B cell (primary cell): ENCODE measurements at regions not wholly inside any gene's neighbourhood (a gene's known extent, or its start where the extent isn't known, plus 50 kb on each side); places are given as distances from the start of the nearest gene placed in this dataset.

Source experiments
- ATAC-seq: fragments of 200-7000 bp; cut with Tn5 transposase; one replicate; pipeline ENCODE4 v1.10.0; 2021; ENCODE audit warnings: low read depth, mild to moderate bottlenecking, moderate number of reproducible peaks, moderate library complexity
- CTCF ChIA-PET: fragments of 350-600 bp; sonication (Branson Sonifier 250); formaldehyde crosslinking; loops from one replicate; lab custom pipeline; 2021; ENCODE audit warnings: antibody characterized with exemption, inconsistent platforms; lab: Charles Lee
- POLR2A ChIA-PET: fragments of 350-600 bp; sonication (Branson Sonifier 250); formaldehyde crosslinking; loops from one replicate; lab custom pipeline; 2021; ENCODE audit warnings: antibody characterized with exemption; lab: Charles Lee
- DNase-seq: peaks from one replicate; pipeline ENCODE4 v3.0.0; 2013
- H2AFZ ChIP-seq: 2 replicates; pipeline ENCODE4 v1.6.1; 2012; ENCODE audit warnings: mild to moderate bottlenecking, low read depth, low read length; ENCODE audit not compliant: insufficient read depth, poor library complexity, severe bottlenecking
- H3K27ac ChIP-seq, 2 donors: 1 replicate in 1 of 2; 2 replicates in 1 of 2; pipeline ENCODE4 v1.5.1; 2012 to 2013; ENCODE audit warnings: low read length in 2 of 2, mild to moderate bottlenecking in 2 of 2, moderate library complexity in 1 of 2
- H3K27me3 ChIP-seq, 4 experiments: fragments of 200-600 bp in 1 of 4; sonication (generic) in 1 of 4; replicated peaks in 1 of 4; 1 replicate in 2 of 4; 2 replicates in 2 of 4; pipeline versions ENCODE4 v1.6.1 to v1.7.0; 2013 to 2016; ENCODE audit warnings: low read length in 3 of 4, mild to moderate bottlenecking in 2 of 4, mixed read lengths in 1 of 4, moderate library complexity in 1 of 4; ENCODE audit not compliant: insufficient read depth in 4 of 4, control insufficient read depth in 3 of 4; ENCODE audit errors: control extremely low read depth in 1 of 4
- H3K36me3 ChIP-seq, 2 experiments: replicated peaks in 1 of 2; 1 replicate in 1 of 2; 2 replicates in 1 of 2; pipeline versions ENCODE4 v1.6.1 to v1.7.1; 2013; ENCODE audit warnings: low read length in 1 of 2; ENCODE audit not compliant: insufficient read depth in 2 of 2, control insufficient read depth in 1 of 2; ENCODE audit errors: control extremely low read depth in 1 of 2, extremely low read depth in 1 of 2
- H3K4me1 ChIP-seq, 2 donors: fragments of 200-600 bp in 1 of 2; sonication (generic) in 1 of 2; 1 replicate in 1 of 2; 2 replicates in 1 of 2; pipeline versions ENCODE4 v1.5.1 to v1.6.1; 2013 to 2017; ENCODE audit warnings: low read length in 2 of 2; ENCODE audit not compliant: control insufficient read depth in 2 of 2, insufficient read depth in 2 of 2
- H3K4me2 ChIP-seq: replicated peaks from 2 replicates; pipeline ENCODE3; 2012; ENCODE audit warnings: mild to moderate bottlenecking, low read depth, low read length; ENCODE audit not compliant: poor library complexity, severe bottlenecking
- H3K4me3 ChIP-seq, 5 experiments: fragments of 200-600 bp in 1 of 5; sonication (generic) in 1 of 5; 1 replicate in 3 of 5; 2 replicates in 2 of 5; pipeline versions ENCODE4 v1.5.1 to v1.7.0; 2011 to 2016; ENCODE audit warnings: low read length in 4 of 5, mild to moderate bottlenecking in 4 of 5, low read depth in 2 of 5, control low read depth in 1 of 5, moderate library complexity in 1 of 5; ENCODE audit not compliant: insufficient read depth in 1 of 5; ENCODE audit errors: control extremely low read depth in 1 of 5, extremely low read depth in 1 of 5
- H3K79me2 ChIP-seq: fragments of 200-600 bp; sonication (generic); one replicate; pipeline ENCODE4 v1.6.0; 2016; ENCODE audit warnings: low read length; ENCODE audit not compliant: control insufficient read depth, insufficient read depth
- H3K9ac ChIP-seq: fragments of 200-600 bp; sonication (generic); 2 replicates; pipeline ENCODE4 v1.6.1; 2017; ENCODE audit warnings: mild to moderate bottlenecking, low read length, moderate library complexity
- H3K9me3 ChIP-seq, 3 donors: one replicate each; pipeline versions ENCODE4 v1.6.1 to v1.7.1; 2013; ENCODE audit warnings: low read length in 2 of 3; ENCODE audit not compliant: control insufficient read depth in 2 of 3, insufficient read depth in 1 of 3; ENCODE audit errors: control extremely low read depth in 1 of 3
- H4K20me1 ChIP-seq: 2 replicates; pipeline ENCODE4 v1.6.0; 2012; ENCODE audit warnings: mild to moderate bottlenecking, low read length; ENCODE audit not compliant: insufficient read depth, control insufficient read depth, poor library complexity, severe bottlenecking
- H3K27ac Mint-ChIP-seq: one replicate; pipeline ENCODE4 v1.8.0; 2021; ENCODE audit warnings: mixed read lengths
- H3K27me3 Mint-ChIP-seq: one replicate; pipeline ENCODE4 v1.8.0; 2021; ENCODE audit warnings: mixed read lengths
- H3K4me1 Mint-ChIP-seq: one replicate; pipeline ENCODE4 v1.8.0; 2021; ENCODE audit warnings: mixed read lengths
- H3K4me3 Mint-ChIP-seq: one replicate; pipeline ENCODE4 v1.8.0; 2021; ENCODE audit warnings: mixed read lengths
- H3K9me3 Mint-ChIP-seq: one replicate; pipeline ENCODE4 v1.8.0; 2022; ENCODE audit warnings: mixed read lengths; ENCODE audit not compliant: insufficient read depth
- EZH2 ChIP-seq: IDR thresholded peaks from 2 replicates; pipeline ENCODE4 v1.6.1; 2012; ENCODE audit warnings: borderline replicate concordance, low read depth, mild to moderate bottlenecking, moderate library complexity, low read length; ENCODE audit not compliant: insufficient read depth, poor library complexity, severe bottlenecking
- WGBS: methylation state at CpG from one replicate; pipeline ENCODE4 v1.1.5; 2013; ENCODE audit warnings: missing lambda C conversion rate; ENCODE audit not compliant: insufficient coverage; 5-methylcytosine and 5-hydroxymethylcytosine counted together
- intact Hi-C: fragments of 100-400 bp; cut with micrococcal nuclease; formaldehyde crosslinking; loops from one replicate; pipeline ENCODE4 v1.10.0; 2022
- TF ChIP-seq, protein P1 (sequence below): fragments of 200-600 bp; IDR thresholded peaks from one replicate; pipeline ENCODE4 v1.8.0; 2022; ENCODE audit warnings: antibody characterized with exemption, mild to moderate bottlenecking

GRCh38 chr3:132254076-132254755 is 63.0 kb upstream of the ACP3 start:
- Mint-ChIP-seq H3K27me3 (peaks cover 14% of the 10 kb centered on the region), H3K27ac (no peak overlapping the region), H3K9me3 (no peaks in the 10 kb centered on the region), H3K4me3 (no peak overlapping the region), H3K4me1 (no peaks in the 10 kb centered on the region)
- Histone ChIP-seq H3K4me3 (no peak overlapping the region), H3K36me3 (no peaks in the 10 kb centered on the region), H3K27me3 (no peaks in the 10 kb centered on the region), H2AFZ (no peak overlapping the region), H3K9ac (no peak overlapping the region), H3K4me2 (no peak overlapping the region), H3K27ac (no peak overlapping the region), H3K9me3 (no peaks in the 10 kb centered on the region), H3K79me2 (no peaks in the 10 kb centered on the region), H4K20me1 (no peaks in the 10 kb centered on the region), H3K4me1 (no peaks in the 10 kb centered on the region)
- no CpG with 5 or more reads among the region's 4 CpGs for WGBS
- POLR2A ChIA-PET: no interaction called here
- DNase-seq: no peak
- intact Hi-C loops: no loop called here
- no peak for ATAC-seq
- CTCF ChIA-PET: interaction anchor here (1.0 kb wide), 1 partner anchor 89 kb away, joined by 4 read pairs; no protein-coding TSS in a partner anchor
- TF ChIP-seq, protein P1, sequence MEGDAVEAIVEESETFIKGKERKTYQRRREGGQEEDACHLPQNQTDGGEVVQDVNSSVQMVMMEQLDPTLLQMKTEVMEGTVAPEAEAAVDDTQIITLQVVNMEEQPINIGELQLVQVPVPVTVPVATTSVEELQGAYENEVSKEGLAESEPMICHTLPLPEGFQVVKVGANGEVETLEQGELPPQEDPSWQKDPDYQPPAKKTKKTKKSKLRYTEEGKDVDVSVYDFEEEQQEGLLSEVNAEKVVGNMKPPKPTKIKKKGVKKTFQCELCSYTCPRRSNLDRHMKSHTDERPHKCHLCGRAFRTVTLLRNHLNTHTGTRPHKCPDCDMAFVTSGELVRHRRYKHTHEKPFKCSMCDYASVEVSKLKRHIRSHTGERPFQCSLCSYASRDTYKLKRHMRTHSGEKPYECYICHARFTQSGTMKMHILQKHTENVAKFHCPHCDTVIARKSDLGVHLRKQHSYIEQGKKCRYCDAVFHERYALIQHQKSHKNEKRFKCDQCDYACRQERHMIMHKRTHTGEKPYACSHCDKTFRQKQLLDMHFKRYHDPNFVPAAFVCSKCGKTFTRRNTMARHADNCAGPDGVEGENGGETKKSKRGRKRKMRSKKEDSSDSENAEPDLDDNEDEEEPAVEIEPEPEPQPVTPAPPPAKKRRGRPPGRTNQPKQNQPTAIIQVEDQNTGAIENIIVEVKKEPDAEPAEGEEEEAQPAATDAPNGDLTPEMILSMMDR: no peak
- no peak for TF ChIP-seq EZH2

GRCh38 chr3:132255041-132255745 is 62.0 kb upstream of the ACP3 start:
- 60% methylated on average over 2 of the region's 5 CpGs for WGBS
- CTCF ChIA-PET: interaction anchor here (1.0 kb wide), 1 partner anchor 88 kb away, joined by 4 read pairs; no protein-coding TSS in a partner anchor
- no peak overlapping the region for H3K4me2 ChIP-seq

More at GRCh38 chr3:132255041-132255745, 62.0 kb upstream of the ACP3 start:
- Histone ChIP-seq H3K9ac (no peak overlapping the region), H3K36me3 (no peaks in the 10 kb centered on the region), H3K4me1 (no peaks in the 10 kb centered on the region), H3K27ac (no peak overlapping the region), H3K27me3 (no peaks in the 10 kb centered on the region), H2AFZ (no peak overlapping the region), H3K4me3 (no peak overlapping the region), H3K9me3 (no peaks in the 10 kb centered on the region), H3K79me2 (no peaks in the 10 kb centered on the region), H4K20me1 (no peaks in the 10 kb centered on the region)
- Mint-ChIP-seq H3K27me3 (peaks cover 13% of the 10 kb centered on the region), H3K27ac (no peak overlapping the region), H3K4me1 (no peaks in the 10 kb centered on the region), H3K4me3 (no peak overlapping the region), H3K9me3 (no peaks in the 10 kb centered on the region)
- POLR2A ChIA-PET: no interaction called here
- DNase-seq (no peak), ATAC-seq (no peak)
- TF ChIP-seq EZH2: no peak
- TF ChIP-seq, protein P1: no peak
- intact Hi-C loops: no loop called here
